HL-60 (cell line): ENCODE measurements at regions not wholly inside any gene's neighbourhood (a gene's known extent, or its start where the extent isn't known, plus 50 kb on each side); places are given as distances from the start of the nearest gene placed in this dataset.
A peak's percentile ranks its signal among the peaks of the same experiment; 100 is the strongest.

ENCODE experiments used
- DNase-seq, 2 experiments: peaks; one replicate each; pipeline ENCODE4 v3.0.0-alpha.2; 2010 to 2020; ENCODE audit warnings: low read depth in 1 of 2, low spot score in 1 of 2
- H3K27ac ChIP-seq: fragments of 250-450 bp; sonication (Bioruptor Pico); replicated peaks from 2 replicates; pipeline ENCODE4 v1.5.1; 2020; ENCODE audit warnings: mild to moderate bottlenecking, moderate library complexity
- H3K27me3 ChIP-seq: fragments of 250-450 bp; sonication (Bioruptor Pico); 2 replicates; pipeline ENCODE4 v1.5.1; 2021; ENCODE audit warnings: mild to moderate bottlenecking, moderate library complexity; ENCODE audit not compliant: insufficient read depth, poor library complexity, severe bottlenecking
- H3K4me3 ChIP-seq: replicated peaks from 2 replicates; pipeline ENCODE4 v1.5.1; 2011; ENCODE audit warnings: mild to moderate bottlenecking, control low read depth, low read length; ENCODE audit not compliant: insufficient read depth
- GABPA ChIP-seq: IDR thresholded peaks from 2 replicates; pipeline ENCODE4 v1.6.1; 2012; ENCODE audit warnings: low read depth
- POLR2AphosphoS5 ChIP-seq: IDR thresholded peaks from 2 replicates; pipeline ENCODE4 v1.6.1; 2012; ENCODE audit warnings: low read depth
- SPI1 ChIP-seq: IDR thresholded peaks from 2 replicates; pipeline ENCODE4 v1.6.1; 2012; ENCODE audit warnings: low read depth, mild to moderate bottlenecking, borderline replicate concordance
- TF ChIP-seq, protein P1 (sequence below): IDR thresholded peaks from one replicate; pipeline ENCODE4 v1.5.1; 2011; ENCODE audit warnings: low read length, control low read depth, inconsistent platforms; ENCODE audit not compliant: insufficient read depth
- TF ChIP-seq, protein P2 (sequence below): IDR thresholded peaks from 2 replicates; pipeline ENCODE4 v1.6.1; 2012; ENCODE audit warnings: low read depth; ENCODE audit not compliant: insufficient replicate concordance

DNA sequence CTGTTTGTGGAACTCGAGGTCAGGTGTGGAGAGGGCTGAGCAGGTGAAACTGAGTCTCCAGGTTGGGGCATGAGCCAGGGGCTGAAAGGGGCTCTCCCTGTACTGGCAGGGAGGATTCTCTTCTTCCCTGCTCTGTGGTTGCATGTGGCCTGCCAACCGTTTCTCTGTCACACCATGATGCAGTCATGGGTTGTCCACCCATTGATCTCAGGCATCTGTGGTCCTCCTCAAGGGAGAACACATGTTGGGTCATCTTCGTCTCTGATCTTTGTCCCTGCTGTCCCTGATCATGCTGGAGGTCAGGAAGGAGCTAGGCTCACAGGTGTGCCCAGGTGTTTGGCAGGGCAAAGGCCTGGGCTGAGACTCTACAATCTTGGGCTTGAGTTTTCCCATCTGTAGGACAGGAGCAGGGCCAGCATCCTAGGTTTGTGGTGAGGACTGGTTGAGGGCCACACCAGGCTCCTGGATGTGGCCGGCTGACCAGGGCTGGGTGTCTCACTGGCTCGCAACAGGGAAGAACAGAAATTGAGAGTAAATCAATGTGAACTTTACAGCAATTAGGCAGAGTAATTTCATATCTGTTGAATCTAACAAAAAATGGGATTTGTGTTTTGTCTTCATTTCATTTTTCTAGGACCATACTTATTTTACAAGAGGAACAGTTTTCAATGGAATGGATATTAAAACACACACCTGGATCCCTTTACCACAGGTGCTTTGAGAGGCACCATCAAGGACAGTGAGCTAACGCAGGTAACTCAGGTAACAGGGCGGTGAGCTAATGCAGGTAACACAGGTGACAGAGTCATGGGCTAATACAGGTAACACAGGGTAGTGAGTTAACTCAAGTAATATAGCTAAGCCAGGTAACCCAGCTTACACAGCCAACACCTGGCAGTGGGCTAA, 58.5 kb upstream of the IGFBP3 start:
- Histone ChIP-seq H3K27ac (no peak overlapping the region), H3K4me3 (no peak overlapping the region), H3K27me3 (no peaks in the 10 kb centered on the region)
- DNase-seq: no peak
- no peak for TF ChIP-seq GABPA
- TF ChIP-seq SPI1: no peak
- TF ChIP-seq, protein P1, sequence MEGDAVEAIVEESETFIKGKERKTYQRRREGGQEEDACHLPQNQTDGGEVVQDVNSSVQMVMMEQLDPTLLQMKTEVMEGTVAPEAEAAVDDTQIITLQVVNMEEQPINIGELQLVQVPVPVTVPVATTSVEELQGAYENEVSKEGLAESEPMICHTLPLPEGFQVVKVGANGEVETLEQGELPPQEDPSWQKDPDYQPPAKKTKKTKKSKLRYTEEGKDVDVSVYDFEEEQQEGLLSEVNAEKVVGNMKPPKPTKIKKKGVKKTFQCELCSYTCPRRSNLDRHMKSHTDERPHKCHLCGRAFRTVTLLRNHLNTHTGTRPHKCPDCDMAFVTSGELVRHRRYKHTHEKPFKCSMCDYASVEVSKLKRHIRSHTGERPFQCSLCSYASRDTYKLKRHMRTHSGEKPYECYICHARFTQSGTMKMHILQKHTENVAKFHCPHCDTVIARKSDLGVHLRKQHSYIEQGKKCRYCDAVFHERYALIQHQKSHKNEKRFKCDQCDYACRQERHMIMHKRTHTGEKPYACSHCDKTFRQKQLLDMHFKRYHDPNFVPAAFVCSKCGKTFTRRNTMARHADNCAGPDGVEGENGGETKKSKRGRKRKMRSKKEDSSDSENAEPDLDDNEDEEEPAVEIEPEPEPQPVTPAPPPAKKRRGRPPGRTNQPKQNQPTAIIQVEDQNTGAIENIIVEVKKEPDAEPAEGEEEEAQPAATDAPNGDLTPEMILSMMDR: no peak
- TF ChIP-seq, protein P2, sequence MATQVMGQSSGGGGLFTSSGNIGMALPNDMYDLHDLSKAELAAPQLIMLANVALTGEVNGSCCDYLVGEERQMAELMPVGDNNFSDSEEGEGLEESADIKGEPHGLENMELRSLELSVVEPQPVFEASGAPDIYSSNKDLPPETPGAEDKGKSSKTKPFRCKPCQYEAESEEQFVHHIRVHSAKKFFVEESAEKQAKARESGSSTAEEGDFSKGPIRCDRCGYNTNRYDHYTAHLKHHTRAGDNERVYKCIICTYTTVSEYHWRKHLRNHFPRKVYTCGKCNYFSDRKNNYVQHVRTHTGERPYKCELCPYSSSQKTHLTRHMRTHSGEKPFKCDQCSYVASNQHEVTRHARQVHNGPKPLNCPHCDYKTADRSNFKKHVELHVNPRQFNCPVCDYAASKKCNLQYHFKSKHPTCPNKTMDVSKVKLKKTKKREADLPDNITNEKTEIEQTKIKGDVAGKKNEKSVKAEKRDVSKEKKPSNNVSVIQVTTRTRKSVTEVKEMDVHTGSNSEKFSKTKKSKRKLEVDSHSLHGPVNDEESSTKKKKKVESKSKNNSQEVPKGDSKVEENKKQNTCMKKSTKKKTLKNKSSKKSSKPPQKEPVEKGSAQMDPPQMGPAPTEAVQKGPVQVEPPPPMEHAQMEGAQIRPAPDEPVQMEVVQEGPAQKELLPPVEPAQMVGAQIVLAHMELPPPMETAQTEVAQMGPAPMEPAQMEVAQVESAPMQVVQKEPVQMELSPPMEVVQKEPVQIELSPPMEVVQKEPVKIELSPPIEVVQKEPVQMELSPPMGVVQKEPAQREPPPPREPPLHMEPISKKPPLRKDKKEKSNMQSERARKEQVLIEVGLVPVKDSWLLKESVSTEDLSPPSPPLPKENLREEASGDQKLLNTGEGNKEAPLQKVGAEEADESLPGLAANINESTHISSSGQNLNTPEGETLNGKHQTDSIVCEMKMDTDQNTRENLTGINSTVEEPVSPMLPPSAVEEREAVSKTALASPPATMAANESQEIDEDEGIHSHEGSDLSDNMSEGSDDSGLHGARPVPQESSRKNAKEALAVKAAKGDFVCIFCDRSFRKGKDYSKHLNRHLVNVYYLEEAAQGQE: no peak
- TF ChIP-seq POLR2AphosphoS5: no peak

- TF ChIP-seq POLR2AphosphoS5: no peak
- no peak for DNase-seq
- Histone ChIP-seq H3K4me3 (no peak overlapping the region), H3K27ac (no peak overlapping the region), H3K27me3 (no peaks in the 10 kb centered on the region)
These were observed 57.7 kb upstream of the IGFBP3 start for GRCh38 chr7:45978731-45979211.

GRCh38 chr7:45978010-45978681, 57.1 kb upstream of the IGFBP3 start:
- DNase-seq: peak in 1 of 2 experiments; percentile 4
- Histone ChIP-seq H3K27me3 (no peaks in the 10 kb centered on the region), H3K4me3 (no peak overlapping the region), H3K27ac (no peak overlapping the region)
- TF ChIP-seq POLR2AphosphoS5 (no peak), GABPA (no peak), SPI1 (no peak)
- TF ChIP-seq, protein P1: no peak
- TF ChIP-seq, protein P2: no peak

DNA sequence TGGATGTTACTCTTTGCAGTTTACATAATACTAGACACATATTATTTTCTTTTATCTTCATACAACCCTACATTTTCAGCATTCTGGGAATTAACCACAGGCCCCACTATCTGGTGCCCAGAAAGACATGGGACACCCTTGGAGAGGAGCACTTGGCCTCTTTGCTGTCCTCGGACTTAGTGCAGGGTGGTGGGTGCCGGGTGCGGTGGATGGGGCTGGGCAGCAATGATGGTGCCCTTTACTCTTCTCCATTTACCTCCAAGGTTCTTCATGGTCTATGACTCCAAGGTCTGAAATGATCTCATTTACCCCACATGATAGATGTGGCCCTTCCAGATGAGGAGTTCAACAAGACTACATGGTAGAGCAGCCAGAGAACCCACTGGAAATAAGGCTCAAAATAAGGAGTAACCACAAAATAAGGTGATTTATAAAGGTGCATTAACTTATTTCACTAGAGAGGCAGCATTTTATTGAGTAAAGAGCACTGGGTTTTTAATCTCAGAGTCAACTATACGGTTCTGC, 56.2 kb upstream of the IGFBP3 start:
- no peak for DNase-seq
- TF ChIP-seq SPI1: no peak
- TF ChIP-seq, protein P2: no peak
- TF ChIP-seq POLR2AphosphoS5: no peak
- no peak for TF ChIP-seq GABPA
- TF ChIP-seq, protein P1: no peak
- Histone ChIP-seq H3K4me3 (no peak overlapping the region), H3K27ac (no peak overlapping the region), H3K27me3 (no peaks in the 10 kb centered on the region)
